Brain microvascular endothelial cell (primary cell): ENCODE measurements at regions not wholly inside any gene's neighbourhood (a gene's known extent, or its start where the extent isn't known, plus 50 kb on each side); places are given as distances from the start of the nearest gene placed in this dataset.
A peak's percentile ranks its signal among the peaks of the same experiment; 100 is the strongest.

Experiments
- DNase-seq: peaks from one replicate; pipeline ENCODE4 v3.0.0-alpha.2; 2020
- H3K27ac ChIP-seq: fragments of 250-450 bp; sonication (Bioruptor Pico); 2 replicates; pipeline ENCODE4 v1.5.1; 2020; ENCODE audit warnings: mild to moderate bottlenecking, moderate library complexity
- H3K27me3 ChIP-seq: fragments of 250-450 bp; sonication (Bioruptor Pico); replicated peaks from 2 replicates; pipeline ENCODE4 v1.5.1; 2020; ENCODE audit warnings: mild to moderate bottlenecking
- H3K36me3 ChIP-seq: fragments of 250-450 bp; sonication (Bioruptor Pico); replicated peaks from 2 replicates; pipeline ENCODE4 v1.5.1; 2020; ENCODE audit warnings: mild to moderate bottlenecking
- H3K4me3 ChIP-seq: 2 replicates; pipeline ENCODE4 v1.5.1; 2011; ENCODE audit warnings: low read depth, mild to moderate bottlenecking, control low read depth, low read length, moderate library complexity
- in situ Hi-C: cut with HindIII; loops from 2 replicates; pipeline ENCODE4 v1.10.0; 2017; ENCODE audit warnings: low sequenced_read_pairs, low pct_ligation_motif_present
- TF ChIP-seq, protein P1 (sequence below): IDR thresholded peaks from 2 replicates; pipeline ENCODE4 v1.5.1; 2011; ENCODE audit warnings: low read depth, mild to moderate bottlenecking, moderate library complexity, low read length, control low read depth, inconsistent platforms; ENCODE audit errors: missing control alignments

DNA sequence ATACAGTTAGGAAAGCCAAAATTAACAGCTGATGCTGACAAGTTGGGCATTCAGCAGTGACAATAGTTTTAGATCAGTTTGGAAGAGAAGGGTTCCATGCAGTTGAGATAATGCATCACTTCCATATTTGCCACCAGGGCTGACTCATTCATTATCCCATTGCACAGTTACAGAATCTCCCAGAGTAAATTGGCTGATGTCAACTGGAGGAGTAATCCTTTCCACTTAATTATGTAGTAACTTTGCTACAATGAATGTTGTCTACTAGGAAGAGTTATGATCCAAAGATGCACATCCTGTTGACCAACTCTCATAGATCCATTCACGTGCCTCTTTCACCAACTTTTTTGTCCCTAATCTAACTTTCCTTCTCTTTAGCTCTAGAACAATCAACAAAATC lies 123.3 kb upstream of the LUZP2 start:
- in situ Hi-C loops, result no loop called here
- DNase-seq, result no peak
- Histone ChIP-seq H3K27me3 (no peaks in the 10 kb centered on the region), H3K4me3 (no peak overlapping the region), H3K27ac (no peak overlapping the region), H3K36me3 (no peaks in the 10 kb centered on the region)
- TF ChIP-seq, protein P1, sequence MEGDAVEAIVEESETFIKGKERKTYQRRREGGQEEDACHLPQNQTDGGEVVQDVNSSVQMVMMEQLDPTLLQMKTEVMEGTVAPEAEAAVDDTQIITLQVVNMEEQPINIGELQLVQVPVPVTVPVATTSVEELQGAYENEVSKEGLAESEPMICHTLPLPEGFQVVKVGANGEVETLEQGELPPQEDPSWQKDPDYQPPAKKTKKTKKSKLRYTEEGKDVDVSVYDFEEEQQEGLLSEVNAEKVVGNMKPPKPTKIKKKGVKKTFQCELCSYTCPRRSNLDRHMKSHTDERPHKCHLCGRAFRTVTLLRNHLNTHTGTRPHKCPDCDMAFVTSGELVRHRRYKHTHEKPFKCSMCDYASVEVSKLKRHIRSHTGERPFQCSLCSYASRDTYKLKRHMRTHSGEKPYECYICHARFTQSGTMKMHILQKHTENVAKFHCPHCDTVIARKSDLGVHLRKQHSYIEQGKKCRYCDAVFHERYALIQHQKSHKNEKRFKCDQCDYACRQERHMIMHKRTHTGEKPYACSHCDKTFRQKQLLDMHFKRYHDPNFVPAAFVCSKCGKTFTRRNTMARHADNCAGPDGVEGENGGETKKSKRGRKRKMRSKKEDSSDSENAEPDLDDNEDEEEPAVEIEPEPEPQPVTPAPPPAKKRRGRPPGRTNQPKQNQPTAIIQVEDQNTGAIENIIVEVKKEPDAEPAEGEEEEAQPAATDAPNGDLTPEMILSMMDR, result no peak

DNA sequence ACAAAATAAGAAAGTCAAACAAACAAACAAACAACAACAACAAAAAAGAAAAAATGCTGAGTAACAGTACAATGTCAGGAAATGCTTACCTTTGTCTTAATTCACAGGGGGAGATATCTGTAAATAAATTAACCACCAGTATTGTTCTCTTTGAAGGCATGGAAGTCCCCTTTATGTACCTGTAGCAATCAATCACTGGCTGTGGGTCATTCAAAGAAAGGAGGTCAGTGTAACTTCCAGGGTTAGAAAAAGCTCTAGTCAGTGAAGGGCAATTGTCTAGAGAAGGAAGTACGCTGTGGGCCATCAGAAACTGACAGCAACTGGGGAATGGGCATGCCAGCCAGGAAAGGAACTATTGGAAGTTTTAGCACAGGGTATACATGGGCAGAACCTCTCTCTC lies 121.5 kb upstream of the LUZP2 start:
- in situ Hi-C loops, result no loop called here
- TF ChIP-seq, protein P1, result no peak
- DNase-seq, result no peak
- H3K27ac ChIP-seq, result no peak overlapping the region
- H3K4me3 ChIP-seq, result no peak overlapping the region
- no peaks in the 10 kb centered on the region for H3K36me3 ChIP-seq
- no peaks in the 10 kb centered on the region for H3K27me3 ChIP-seq

DNA sequence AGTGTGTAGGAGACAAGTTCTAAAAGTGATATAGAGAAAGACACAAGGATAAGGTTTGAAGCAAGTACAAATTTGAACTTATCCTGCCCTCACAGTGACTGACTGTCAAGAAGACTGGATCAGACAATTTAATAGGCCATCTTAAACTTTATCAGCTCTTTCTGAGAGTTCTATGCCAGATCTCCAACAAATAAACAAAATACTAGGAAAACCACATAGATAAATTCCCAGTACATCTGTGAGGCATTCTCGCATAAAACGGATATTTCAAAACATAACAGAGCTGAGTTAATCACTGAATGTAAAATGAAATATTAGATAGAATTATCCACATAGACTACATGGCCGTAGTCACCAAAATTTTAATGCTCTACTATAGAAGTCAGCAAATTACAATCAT lies 120.9 kb upstream of the LUZP2 start:
- DNase-seq, result no peak
- H3K36me3 ChIP-seq, result no peaks in the 10 kb centered on the region
- H3K27me3 ChIP-seq, result no peaks in the 10 kb centered on the region
- no peak overlapping the region for H3K4me3 ChIP-seq
- TF ChIP-seq, protein P1, result no peak
- H3K27ac ChIP-seq, result no peak overlapping the region
- in situ Hi-C loops, result no loop called here

DNA sequence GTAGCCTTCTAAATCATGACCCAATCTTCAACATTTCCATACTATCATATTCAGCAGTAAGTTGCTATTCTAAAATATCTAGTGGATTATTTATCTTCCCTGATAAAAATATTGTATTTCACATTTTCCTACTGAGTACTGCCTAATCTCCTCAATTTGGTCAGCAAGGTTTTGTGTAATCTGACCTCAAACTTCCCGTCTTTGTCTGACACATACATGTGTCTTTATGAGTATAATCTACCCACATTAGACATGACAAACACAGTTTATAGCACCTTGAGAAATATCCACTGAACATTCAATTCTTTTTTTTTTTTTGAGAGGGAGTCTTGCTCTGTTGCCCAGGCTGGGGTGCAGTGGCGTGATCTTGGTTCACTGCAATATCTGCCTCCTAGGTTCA lies 113.7 kb upstream of the LUZP2 start:
- Histone ChIP-seq H3K27me3 (no peaks in the 10 kb centered on the region), H3K4me3 (no peak overlapping the region), H3K36me3 (no peaks in the 10 kb centered on the region), H3K27ac (no peak overlapping the region)
- DNase-seq, result no peak
- in situ Hi-C loops, result no loop called here
- TF ChIP-seq, protein P1, result no peak

DNA sequence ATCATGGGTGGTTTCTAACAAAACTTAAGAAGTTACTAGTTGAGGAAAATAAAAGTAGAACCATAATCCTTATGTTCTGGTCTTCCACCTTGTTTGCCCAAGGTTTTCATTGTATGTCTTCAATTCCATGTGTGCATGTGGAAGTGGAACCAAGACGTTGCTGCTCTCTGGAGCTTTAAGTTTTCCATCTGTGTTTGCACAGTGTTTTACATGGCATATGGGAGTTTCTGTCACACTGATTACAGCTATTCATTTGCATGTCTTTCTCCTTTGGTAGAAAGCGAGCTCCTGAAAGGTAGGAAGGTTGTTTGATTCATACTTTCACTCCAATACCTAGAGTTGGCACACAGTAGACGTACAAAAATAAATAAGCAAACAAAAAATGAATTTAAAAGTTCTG lies 112.6 kb upstream of the LUZP2 start:
- TF ChIP-seq, protein P1, result no peak
- no peak for DNase-seq
- in situ Hi-C loops, result no loop called here
- Histone ChIP-seq H3K27me3 (no peaks in the 10 kb centered on the region), H3K36me3 (no peaks in the 10 kb centered on the region), H3K27ac (no peak overlapping the region), H3K4me3 (no peak overlapping the region)

DNA sequence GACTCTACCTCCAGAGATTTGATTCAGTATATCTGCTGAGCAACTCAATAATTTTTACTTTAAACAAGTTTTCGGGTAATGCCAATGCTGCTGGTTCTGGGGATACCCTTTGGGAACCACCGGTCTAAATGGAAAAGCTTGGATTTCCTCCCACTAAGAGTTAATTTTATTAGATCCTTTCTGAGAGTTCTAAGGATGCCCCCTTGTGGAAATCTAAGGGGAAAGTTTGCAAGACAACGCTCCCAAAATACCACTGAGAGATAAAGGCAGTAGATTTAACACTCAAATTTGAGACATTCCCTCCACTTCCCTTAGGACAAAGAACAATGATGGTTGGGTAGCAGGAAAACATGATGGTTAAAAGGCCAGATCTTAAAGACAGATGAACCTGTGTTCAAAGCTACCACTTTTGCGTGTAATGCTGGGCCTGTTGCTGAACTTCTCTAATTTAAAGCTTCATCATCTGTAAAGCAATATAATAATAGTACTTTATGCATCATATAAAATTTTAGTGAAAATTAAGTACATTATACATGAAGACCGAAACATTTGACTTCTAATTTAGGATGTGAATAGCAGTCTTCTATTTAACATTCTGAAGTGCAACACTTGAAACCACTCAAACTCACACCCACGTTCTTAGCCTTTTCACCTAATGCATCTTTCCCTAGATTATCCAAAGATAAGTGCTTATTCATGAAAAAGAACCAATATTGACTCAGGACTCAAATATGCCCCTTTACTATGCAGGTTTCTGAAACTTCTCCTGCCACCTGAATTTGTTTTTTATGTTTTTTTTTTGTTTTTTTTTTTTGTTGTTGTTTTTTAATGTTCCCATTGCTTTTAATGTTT lies 110.1 kb upstream of the LUZP2 start:
- TF ChIP-seq, protein P1, result peak; percentile 55
- H3K27ac ChIP-seq, result no peak overlapping the region
- H3K4me3 ChIP-seq, result no peak overlapping the region
- peak; percentile 48 for DNase-seq
- in situ Hi-C loops, result no loop called here
- H3K36me3 ChIP-seq, result no peaks in the 10 kb centered on the region
- H3K27me3 ChIP-seq, result no peaks in the 10 kb centered on the region
